ENCODE measurements at regions not wholly inside any gene's neighbourhood (a gene's known extent, or its start where the extent isn't known, plus 50 kb on each side); places are given as distances from the start of the nearest gene placed in this dataset.

- Histone ChIP-seq H2BK12ac (ENCODE audit: low read depth, low read length) (no peak overlapping the region), H3K27ac (ENCODE audit: low read depth, low read length) (no peak overlapping the region), H3K23ac (ENCODE audit: insufficient read length) (no peak overlapping the region), H2BK120ac (replicated peaks; ENCODE audit: low read depth, low read length) (no peak overlapping the region), H3K9ac (replicated peaks in 1 of 4; ENCODE audit: extremely low read depth in 1 of 4, low read depth in 3 of 4, low read length in 3 of 4) (no peak overlapping the region), H3K79me2 (ENCODE audit: control insufficient read depth in 1 of 2, insufficient read depth in 2 of 2, low read length in 2 of 2) (no peaks in the 10 kb centered on the region), H3K14ac (ENCODE audit: insufficient read length) (no peak overlapping the region), H2AK5ac (ENCODE audit: low read depth, low read length) (no peak overlapping the region), H3K4me1 (replicated peaks in 1 of 4; ENCODE audit: control insufficient read depth in 3 of 4, insufficient read depth in 4 of 4, low read length in 3 of 4) (no peaks in the 10 kb centered on the region), H3K4ac (replicated peaks; ENCODE audit: insufficient read length, low read depth, low read length) (no peak overlapping the region), H2BK20ac (ENCODE audit: low read length) (no peak overlapping the region), H2BK15ac (ENCODE audit: low read length) (no peak overlapping the region), H3K4me2 (ENCODE audit: insufficient read depth in 1 of 2, low read depth in 2 of 2, low read length in 2 of 2) (no peak overlapping the region), H3K4me3 (ENCODE audit: extremely low read depth in 1 of 4, insufficient read depth in 2 of 4, low read depth in 3 of 4, low read length in 4 of 4) (no peak overlapping the region), H3K56ac (replicated peaks; ENCODE audit: insufficient read length, low read depth, low read length) (no peak overlapping the region), H3K79me1 (ENCODE audit: low read depth, low read length) (no peaks in the 10 kb centered on the region), H3K9me3 (ENCODE audit: insufficient read depth in 2 of 2, low read depth in 1 of 2, low read length in 1 of 2) (no peaks in the 10 kb centered on the region), H3K18ac (ENCODE audit: extremely low read depth, low read length) (no peak overlapping the region), H3K23me2 (ENCODE audit: low read depth, low read length) (no peaks in the 10 kb centered on the region; the same call in 1 of the 2 replicates), H3K27me3 (replicated peaks in 1 of 4; ENCODE audit: control insufficient read depth in 3 of 4, extremely low read depth in 1 of 4, insufficient read depth in 3 of 4, low read length in 3 of 4) (no peaks in the 10 kb centered on the region), H2AFZ (ENCODE audit: low read length) (no peak overlapping the region), H3K36me3 (ENCODE audit: control insufficient read depth in 2 of 4, insufficient read depth in 4 of 4, low read length in 3 of 4) (no peaks in the 10 kb centered on the region), H4K5ac (ENCODE audit: insufficient read length, low read depth, low read length) (no peak overlapping the region), H4K20me1 (replicated peaks in 1 of 2; ENCODE audit: control insufficient read depth in 1 of 2, insufficient read depth in 2 of 2, low read length in 2 of 2) (no peaks in the 10 kb centered on the region), H2BK5ac (ENCODE audit: low read depth, low read length) (no peak overlapping the region), H4K8ac (ENCODE audit: extremely low read depth, insufficient read depth, low read length) (no peak overlapping the region), H4K91ac (replicated peaks; ENCODE audit: insufficient read length, low read length) (no peak overlapping the region)
- WGBS, 2 experiments (ENCODE audit: extremely low coverage in 1 of 2, insufficient coverage in 1 of 2, insufficient read length in 1 of 2, insufficient replicate concordance in 2 of 2, low coverage in 1 of 2, low lambda C conversion rate in 2 of 2, missing lambda C conversion rate in 1 of 2): 87% methylated on average over 4 of the region's 4 CpGs; no CpG with 5 or more reads in 1 of the 2 experiments
- CTCF ChIA-PET (ENCODE audit: partially characterized antibody): no interaction called here
- FAIRE-seq (no peak), DNase-seq (ENCODE audit: low read depth in 1 of 2, low spot score in 2 of 2) (no peak)
- POLR2A ChIA-PET (ENCODE audit: partially characterized antibody): no interaction called here
- TF ChIP-seq USF2 (IDR thresholded peaks at IDR 0.05; ENCODE audit: low read length): no peak
- TF ChIP-seq ATF3 (IDR thresholded peaks at IDR 0.05; ENCODE audit: insufficient read depth, low read depth, low read length): no peak
- no peak for TF ChIP-seq SP1 (IDR thresholded peaks at IDR 0.05; ENCODE audit: low read depth, low read length)
- no peak for TF ChIP-seq E2F6 (IDR thresholded peaks at IDR 0.05)
- TF ChIP-seq SP4 (IDR thresholded peaks at IDR 0.05; ENCODE audit: low read length): no peak
- TF ChIP-seq NANOG (IDR thresholded peaks at IDR 0.05; ENCODE audit: insufficient read depth, low read depth, low read length, poor library complexity, severe bottlenecking): no peak
- TF ChIP-seq CHD2 (IDR thresholded peaks at IDR 0.05; ENCODE audit: low read length): no peak
- TF ChIP-seq BACH1 (IDR thresholded peaks at IDR 0.05; ENCODE audit: low read length): no peak
- no peak for TF ChIP-seq EGR1 (IDR thresholded peaks at IDR 0.05; ENCODE audit: borderline replicate concordance, low read depth, low read length)
- no peak for TF ChIP-seq SIX5 (IDR thresholded peaks at IDR 0.05; ENCODE audit: low read depth, low read length)
- no peak for TF ChIP-seq TBP (IDR thresholded peaks at IDR 0.05; ENCODE audit: low read depth, low read length)
- no peak for TF ChIP-seq GABPA (IDR thresholded peaks at IDR 0.05; ENCODE audit: borderline replicate concordance, insufficient read depth, low read length)
- no peak for TF ChIP-seq BRCA1 (IDR thresholded peaks at IDR 0.05; ENCODE audit: low read depth, low read length)
- TF ChIP-seq SIRT6 (IDR thresholded peaks at IDR 0.05; ENCODE audit: low read length): no peak
Observed at GRCh38 chr1:214844319-214844718, 238.2 kb upstream of the KCNK2 start.
